OCI-LY7 (cell line): ENCODE measurements at regions not wholly inside any gene's neighbourhood (a gene's known extent, or its start where the extent isn't known, plus 50 kb on each side); places are given as distances from the start of the nearest gene placed in this dataset.

Experiments used
- BruUV-seq: library from RNA; stranded (reverse); fragments of 400-500 nt; replicated peaks from 2 replicates; lab custom pipeline; 2021; lab: Mats Ljungman, UMichigan
- CTCF ChIA-PET: fragments of 300-600 bp; sonication (Branson Sonifier 250); formaldehyde crosslinking; loops from one replicate; lab custom pipeline; 2022; ENCODE audit warnings: antibody characterized with exemption; ENCODE audit not compliant: unreplicated experiment; lab: Charles Lee
- POLR2A ChIA-PET: fragments of 300-600 bp; sonication (Branson Sonifier 250); formaldehyde crosslinking; loops from one replicate; lab custom pipeline; 2022; ENCODE audit warnings: antibody characterized with exemption; lab: Charles Lee
- DNase-seq: peaks from one replicate; pipeline ENCODE4 v3.0.0-alpha.2; 2015; ENCODE audit warnings: low spot score
- H2AFZ ChIP-seq: fragments of 200-600 bp; sonication (generic), shearing (Covaris generic); 2 replicates; pipeline ENCODE4 v1.6.1; 2014; ENCODE audit warnings: mild to moderate bottlenecking, antibody characterized with exemption, low read length, moderate library complexity
- H3K27ac ChIP-seq: fragments of 200-600 bp; sonication (generic); 2 replicates; pipeline ENCODE4 v1.5.1; 2014; ENCODE audit warnings: mixed run types, low read depth, mild to moderate bottlenecking, moderate library complexity, low read length, inconsistent platforms; ENCODE audit not compliant: poor library complexity, severe bottlenecking
- H3K36me3 ChIP-seq: fragments of 200-600 bp; sonication (generic); 2 replicates; pipeline ENCODE4 v1.6.1; 2014; ENCODE audit warnings: mild to moderate bottlenecking, antibody characterized with exemption, low read length, moderate library complexity, mixed read lengths; ENCODE audit not compliant: insufficient read depth
- H3K4me1 ChIP-seq: fragments of 200-600 bp; sonication (generic); 2 replicates; pipeline ENCODE4 v1.5.1; 2014; ENCODE audit warnings: mild to moderate bottlenecking, low read length; ENCODE audit not compliant: insufficient read depth, poor library complexity, severe bottlenecking
- H3K4me2 ChIP-seq: fragments of 200-600 bp; sonication (generic); 2 replicates; pipeline ENCODE4 v1.6.1; 2014; ENCODE audit warnings: mild to moderate bottlenecking, low read length
- H3K4me3 ChIP-seq: fragments of 200-600 bp; sonication (generic); 2 replicates; pipeline ENCODE4 v1.5.1; 2014; ENCODE audit warnings: mild to moderate bottlenecking, low read depth, low read length; ENCODE audit not compliant: poor library complexity, severe bottlenecking
- H3K79me2 ChIP-seq: fragments of 200-600 bp; sonication (generic); 2 replicates; pipeline ENCODE4 v1.6.1; 2016; ENCODE audit warnings: low read depth, mild to moderate bottlenecking, low read length, moderate library complexity, mixed read lengths; ENCODE audit not compliant: insufficient read depth
- H3K9me2 ChIP-seq: fragments of 200-600 bp; sonication (generic); 2 replicates; pipeline ENCODE4 v1.6.1; 2016; ENCODE audit warnings: mild to moderate bottlenecking, low read length, mixed read lengths; ENCODE audit not compliant: insufficient read depth
- H3K9me3 ChIP-seq: fragments of 200-600 bp; sonication (generic); 2 replicates; pipeline ENCODE4 v1.6.1; 2014; ENCODE audit warnings: mild to moderate bottlenecking, mixed run types, low read length, mixed read lengths
- H4K20me1 ChIP-seq: fragments of 200-600 bp; sonication (generic); 2 replicates; pipeline ENCODE4 v1.6.1; 2014; ENCODE audit warnings: mild to moderate bottlenecking, antibody characterized with exemption, low read length, moderate library complexity, mixed read lengths; ENCODE audit not compliant: insufficient read depth
- EZH2phosphoT487 ChIP-seq: fragments of 200-600 bp; sonication (generic); IDR thresholded peaks from 2 replicates; pipeline ENCODE4 v1.6.1; 2018; ENCODE audit warnings: low read depth, borderline replicate concordance, mild to moderate bottlenecking, mixed run types, antibody characterized with exemption, low read length, moderate library complexity, mixed read lengths
- intact Hi-C: fragments of 100-400 bp; cut with micrococcal nuclease; formaldehyde crosslinking; loops from one replicate; pipeline ENCODE4 v1.10.0; 2022; ENCODE audit not compliant: unreplicated experiment
- TF ChIP-seq, protein P1 (sequence below): fragments of 200-600 bp; sonication (generic); conservative IDR thresholded peaks from 2 replicates; pipeline ENCODE4 v1.5.1; 2014; ENCODE audit warnings: mild to moderate bottlenecking, antibody characterized with exemption, low read length, moderate library complexity, mixed read lengths

DNA sequence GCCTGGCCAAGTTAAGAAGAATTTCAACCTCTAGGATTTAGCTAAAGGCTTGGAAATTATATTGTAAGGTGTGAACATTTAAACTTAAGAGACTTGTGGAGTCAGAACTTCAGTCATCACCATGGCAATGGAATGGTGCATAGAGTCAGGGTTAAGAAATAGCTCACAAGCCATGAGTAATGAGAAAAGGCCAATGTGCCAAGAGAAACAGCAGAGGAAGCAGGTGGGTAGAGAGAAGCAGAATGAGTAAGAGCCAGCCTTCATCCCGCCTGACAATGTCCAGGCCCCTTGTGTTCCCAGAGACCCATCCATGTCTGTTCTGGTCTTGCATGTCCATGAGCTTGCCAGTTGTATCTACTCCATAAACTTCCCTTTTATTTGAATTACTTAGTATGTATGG lies 62.6 kb upstream of the TBX20 start:
- POLR2A ChIA-PET = interaction anchor here (0.7 kb wide), 1 partner anchor 29 kb away, joined by 3 read pairs; no protein-coding TSS in a partner anchor
- Histone ChIP-seq H3K9me3 (no peaks in the 10 kb centered on the region), H3K9me2 (no peaks in the 10 kb centered on the region), H3K79me2 (no peaks in the 10 kb centered on the region), H2AFZ (no peak overlapping the region), H3K4me2 (no peak overlapping the region), H3K36me3 (no peaks in the 10 kb centered on the region), H3K4me3 (no peak overlapping the region), H4K20me1 (no peaks in the 10 kb centered on the region), H3K27ac (no peak overlapping the region), H3K4me1 (no peaks in the 10 kb centered on the region)
- BruUV-seq = no TSS peak
- CTCF ChIA-PET = no interaction called here
- intact Hi-C loops = no loop called here
- no peak for TF ChIP-seq EZH2phosphoT487
- TF ChIP-seq, protein P1, sequence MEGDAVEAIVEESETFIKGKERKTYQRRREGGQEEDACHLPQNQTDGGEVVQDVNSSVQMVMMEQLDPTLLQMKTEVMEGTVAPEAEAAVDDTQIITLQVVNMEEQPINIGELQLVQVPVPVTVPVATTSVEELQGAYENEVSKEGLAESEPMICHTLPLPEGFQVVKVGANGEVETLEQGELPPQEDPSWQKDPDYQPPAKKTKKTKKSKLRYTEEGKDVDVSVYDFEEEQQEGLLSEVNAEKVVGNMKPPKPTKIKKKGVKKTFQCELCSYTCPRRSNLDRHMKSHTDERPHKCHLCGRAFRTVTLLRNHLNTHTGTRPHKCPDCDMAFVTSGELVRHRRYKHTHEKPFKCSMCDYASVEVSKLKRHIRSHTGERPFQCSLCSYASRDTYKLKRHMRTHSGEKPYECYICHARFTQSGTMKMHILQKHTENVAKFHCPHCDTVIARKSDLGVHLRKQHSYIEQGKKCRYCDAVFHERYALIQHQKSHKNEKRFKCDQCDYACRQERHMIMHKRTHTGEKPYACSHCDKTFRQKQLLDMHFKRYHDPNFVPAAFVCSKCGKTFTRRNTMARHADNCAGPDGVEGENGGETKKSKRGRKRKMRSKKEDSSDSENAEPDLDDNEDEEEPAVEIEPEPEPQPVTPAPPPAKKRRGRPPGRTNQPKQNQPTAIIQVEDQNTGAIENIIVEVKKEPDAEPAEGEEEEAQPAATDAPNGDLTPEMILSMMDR = no peak
- no peak for DNase-seq

DNA sequence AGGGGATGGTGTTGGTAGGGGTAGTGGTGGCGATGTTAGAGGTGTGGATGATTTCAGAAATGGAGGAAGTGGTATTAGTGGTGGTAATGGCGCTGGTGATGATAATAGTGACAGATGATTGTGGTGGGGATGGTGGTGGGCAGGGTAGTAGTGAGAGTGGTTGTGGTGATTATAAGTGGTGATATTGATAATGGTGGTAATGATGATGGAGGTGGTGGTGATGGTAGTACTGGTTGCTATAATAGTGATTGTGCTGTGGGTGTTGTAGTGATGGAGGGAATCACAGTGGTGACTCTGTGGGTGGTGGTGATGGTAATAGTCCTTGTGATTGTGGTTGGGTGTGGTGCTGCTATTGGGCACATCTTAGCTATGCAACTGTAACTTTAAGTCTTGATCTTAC lies 61.6 kb upstream of the TBX20 start:
- Histone ChIP-seq H3K27ac (no peak overlapping the region), H3K4me1 (no peaks in the 10 kb centered on the region), H3K4me2 (no peak overlapping the region), H3K79me2 (no peaks in the 10 kb centered on the region), H3K4me3 (no peak overlapping the region), H2AFZ (no peak overlapping the region), H3K9me3 (no peaks in the 10 kb centered on the region), H4K20me1 (no peaks in the 10 kb centered on the region), H3K9me2 (no peaks in the 10 kb centered on the region), H3K36me3 (no peaks in the 10 kb centered on the region)
- no peak for TF ChIP-seq EZH2phosphoT487
- TF ChIP-seq, protein P1 = no peak
- CTCF ChIA-PET = no interaction called here
- no peak for DNase-seq
- no TSS peak for BruUV-seq
- POLR2A ChIA-PET = no interaction called here
- intact Hi-C loops = no loop called here

DNA sequence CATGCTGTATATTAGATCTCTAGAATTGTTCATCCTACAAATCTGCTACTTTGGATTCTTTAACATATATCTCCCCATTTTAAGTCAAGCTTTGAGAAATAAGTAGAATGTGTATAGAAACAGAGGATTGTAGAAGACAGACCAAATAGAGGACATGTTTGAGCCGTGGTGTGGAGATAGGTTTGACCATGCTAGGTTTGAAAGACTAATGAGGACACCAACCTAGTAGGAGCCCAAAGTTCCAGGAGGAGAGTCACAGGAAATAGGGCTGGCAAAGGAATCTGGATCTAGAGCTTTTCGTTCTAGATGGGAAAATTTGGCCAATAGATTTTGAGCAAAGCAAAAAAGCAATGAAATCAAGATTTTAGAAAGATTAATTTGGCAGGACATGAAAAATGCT lies 60.5 kb upstream of the TBX20 start:
- Histone ChIP-seq H3K4me2 (no peak overlapping the region), H4K20me1 (no peaks in the 10 kb centered on the region), H3K9me2 (no peaks in the 10 kb centered on the region), H3K9me3 (no peaks in the 10 kb centered on the region), H3K4me3 (no peak overlapping the region), H2AFZ (no peak overlapping the region), H3K79me2 (no peaks in the 10 kb centered on the region), H3K27ac (no peak overlapping the region), H3K36me3 (no peaks in the 10 kb centered on the region), H3K4me1 (no peaks in the 10 kb centered on the region)
- CTCF ChIA-PET = no interaction called here
- no TSS peak for BruUV-seq
- POLR2A ChIA-PET = interaction anchor here (0.8 kb wide), 1 partner anchor 28 kb away, joined by 4 read pairs; no protein-coding TSS in a partner anchor
- TF ChIP-seq EZH2phosphoT487 = no peak
- TF ChIP-seq, protein P1 = no peak
- intact Hi-C loops = no loop called here
- no peak for DNase-seq
